ENCODE measurements at regions not wholly inside any gene's neighbourhood (a gene's known extent, or its start where the extent isn't known, plus 50 kb on each side); places are given as distances from the start of the nearest gene placed in this dataset.
A peak's percentile ranks its signal among the peaks of the same experiment; 100 is the strongest.

- intact Hi-C loops (cut with DNase I), result no loop called here
- H3K4me1 ChIP-seq, result peaks cover 24% of the 10 kb centered on the region
Measured at GRCh38 chr11:111439901-111440300, 60.8 kb upstream of the POU2AF1 start.

DNA sequence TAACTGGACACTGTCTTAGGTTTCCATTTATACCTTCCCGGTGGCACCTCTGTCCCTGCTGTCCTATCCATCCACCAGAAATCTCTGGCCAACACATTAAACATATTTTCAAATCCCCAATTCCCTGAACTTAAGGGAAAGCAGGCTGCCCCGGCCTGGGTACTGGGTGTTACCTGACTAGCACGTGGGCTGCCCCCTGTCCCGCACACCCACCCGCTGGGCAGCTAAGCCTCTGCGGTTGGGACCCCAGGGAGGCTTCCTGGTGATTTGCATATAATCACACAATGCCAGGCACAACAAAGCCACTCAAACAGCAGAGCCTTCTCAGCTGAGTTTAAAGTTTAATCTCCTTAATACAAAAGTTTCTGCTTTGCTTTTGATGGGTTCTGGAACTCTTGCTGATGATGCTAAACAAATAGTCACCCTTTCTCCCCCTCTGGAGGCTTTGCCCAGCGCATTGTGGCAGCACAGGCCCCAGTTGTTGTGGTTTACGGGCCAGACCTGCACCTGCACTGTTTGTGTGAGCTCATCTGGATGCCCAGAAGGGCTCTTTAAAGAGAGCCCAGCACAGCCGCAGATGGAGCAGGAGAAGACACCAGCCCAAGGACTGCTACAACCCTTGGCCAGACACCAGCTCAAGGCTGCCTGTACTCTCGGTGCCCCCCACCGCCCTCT lies 59.9 kb upstream of the POU2AF1 start:
- intact Hi-C loops (cut with DNase I), result no loop called here
- Histone ChIP-seq H3K4me3 (no peak overlapping the region), H3K27me3 (no peaks in the 10 kb centered on the region), H3K9me3 (no peaks in the 10 kb centered on the region), H3K36me3 (no peaks in the 10 kb centered on the region), H3K4me1 (peaks cover 24% of the 10 kb centered on the region), H3K27ac (no peak overlapping the region)
- TF ChIP-seq, protein P1, sequence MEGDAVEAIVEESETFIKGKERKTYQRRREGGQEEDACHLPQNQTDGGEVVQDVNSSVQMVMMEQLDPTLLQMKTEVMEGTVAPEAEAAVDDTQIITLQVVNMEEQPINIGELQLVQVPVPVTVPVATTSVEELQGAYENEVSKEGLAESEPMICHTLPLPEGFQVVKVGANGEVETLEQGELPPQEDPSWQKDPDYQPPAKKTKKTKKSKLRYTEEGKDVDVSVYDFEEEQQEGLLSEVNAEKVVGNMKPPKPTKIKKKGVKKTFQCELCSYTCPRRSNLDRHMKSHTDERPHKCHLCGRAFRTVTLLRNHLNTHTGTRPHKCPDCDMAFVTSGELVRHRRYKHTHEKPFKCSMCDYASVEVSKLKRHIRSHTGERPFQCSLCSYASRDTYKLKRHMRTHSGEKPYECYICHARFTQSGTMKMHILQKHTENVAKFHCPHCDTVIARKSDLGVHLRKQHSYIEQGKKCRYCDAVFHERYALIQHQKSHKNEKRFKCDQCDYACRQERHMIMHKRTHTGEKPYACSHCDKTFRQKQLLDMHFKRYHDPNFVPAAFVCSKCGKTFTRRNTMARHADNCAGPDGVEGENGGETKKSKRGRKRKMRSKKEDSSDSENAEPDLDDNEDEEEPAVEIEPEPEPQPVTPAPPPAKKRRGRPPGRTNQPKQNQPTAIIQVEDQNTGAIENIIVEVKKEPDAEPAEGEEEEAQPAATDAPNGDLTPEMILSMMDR (IDR thresholded peaks at IDR 0.05), result no peak
- TF ChIP-seq POLR2A (IDR thresholded peaks at IDR 0.05) (no peak), POLR2AphosphoS5 (IDR thresholded peaks at IDR 0.05; ENCODE audit: insufficient read depth in 1 of 2, low read depth in 1 of 2) (no peak)
- no peak for DNase-seq (ENCODE audit: extremely low spot score in 2 of 2)

More at GRCh38 chr11:111439901-111440300, 60.8 kb upstream of the POU2AF1 start:
- DNase-seq (ENCODE audit: extremely low spot score in 2 of 2), result no peak
- Histone ChIP-seq H3K9me3 (no peaks in the 10 kb centered on the region), H3K27ac (peak overlapping the region; percentile 30), H3K4me3 (no peak overlapping the region), H3K27me3 (no peaks in the 10 kb centered on the region), H3K36me3 (no peaks in the 10 kb centered on the region)
- TF ChIP-seq POLR2A (IDR thresholded peaks at IDR 0.05), result no peak
- no peak for TF ChIP-seq POLR2AphosphoS5 (IDR thresholded peaks at IDR 0.05; ENCODE audit: insufficient read depth in 1 of 2, low read depth in 1 of 2)

- no peak overlapping the region for H3K4me3 ChIP-seq
- no peak overlapping the region for H3K27ac ChIP-seq
- H3K27me3 ChIP-seq, result no peaks in the 10 kb centered on the region
- no peak for TF ChIP-seq POLR2A (IDR thresholded peaks at IDR 0.05)
- TF ChIP-seq, protein P1 (IDR thresholded peaks at IDR 0.05), result no peak
- no peak for TF ChIP-seq POLR2AphosphoS5 (IDR thresholded peaks at IDR 0.05; ENCODE audit: insufficient read depth in 1 of 2, low read depth in 1 of 2)
- H3K4me1 ChIP-seq, result peaks cover 24% of the 10 kb centered on the region
- no peaks in the 10 kb centered on the region for H3K36me3 ChIP-seq
- intact Hi-C loops (cut with DNase I), result no loop called here
- no peaks in the 10 kb centered on the region for H3K9me3 ChIP-seq
- no peak for DNase-seq (ENCODE audit: extremely low spot score in 2 of 2)
Measured at GRCh38 chr11:111438168-111438567, 59.1 kb upstream of the POU2AF1 start.

GRCh38 chr11:111435046-111435698 lies 56.1 kb upstream of the POU2AF1 start:
- no peak overlapping the region for H3K4me3 ChIP-seq
- H3K27me3 ChIP-seq, result no peaks in the 10 kb centered on the region
- no peaks in the 10 kb centered on the region for H3K9me3 ChIP-seq
- H3K36me3 ChIP-seq, result no peaks in the 10 kb centered on the region
- peaks cover 12% of the 10 kb centered on the region for H3K4me1 ChIP-seq
- DNase-seq (ENCODE audit: extremely low spot score in 2 of 2), result no peak
- TF ChIP-seq, protein P1 (IDR thresholded peaks at IDR 0.05), result no peak
- TF ChIP-seq POLR2A (IDR thresholded peaks at IDR 0.05), result no peak
- TF ChIP-seq POLR2AphosphoS5 (IDR thresholded peaks at IDR 0.05; ENCODE audit: insufficient read depth in 1 of 2, low read depth in 1 of 2), result no peak
- intact Hi-C loops (cut with DNase I), result no loop called here
- no peak overlapping the region for H3K27ac ChIP-seq

DNA sequence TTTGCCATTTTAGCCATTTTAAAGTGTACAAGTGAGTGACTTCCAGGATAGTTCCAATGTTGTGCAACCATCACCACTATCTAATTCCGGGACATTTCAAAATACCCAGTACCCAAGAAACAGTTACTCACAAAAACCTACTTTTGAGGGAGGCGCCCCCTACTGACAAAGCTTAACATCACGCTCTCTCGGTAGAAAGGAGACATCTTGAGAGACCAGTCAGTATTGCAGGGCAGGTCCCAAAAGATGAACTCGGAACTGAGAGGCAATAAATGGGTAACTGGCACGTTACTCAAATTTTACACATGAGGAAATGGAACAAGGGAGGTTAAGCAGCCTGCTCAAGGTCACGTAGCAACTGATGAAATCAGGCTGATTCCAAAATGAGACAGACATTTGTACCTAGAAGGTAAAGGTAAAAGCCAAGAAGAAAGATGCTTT lies 50.0 kb upstream of the POU2AF1 start:
- Histone ChIP-seq H3K9me3 (no peaks in the 10 kb centered on the region), H3K36me3 (no peaks in the 10 kb centered on the region), H3K4me1 (peaks cover 28% of the 10 kb centered on the region), H3K27ac (no peak overlapping the region), H3K27me3 (no peaks in the 10 kb centered on the region), H3K4me3 (no peak overlapping the region)
- TF ChIP-seq POLR2AphosphoS5 (IDR thresholded peaks at IDR 0.05; ENCODE audit: insufficient read depth in 1 of 2, low read depth in 1 of 2), result peak in 1 of 2 donors; percentile 8
- TF ChIP-seq, protein P1 (IDR thresholded peaks at IDR 0.05), result peak in 2 of 3 experiments; percentile 23 to 68
- no peak for TF ChIP-seq POLR2A (IDR thresholded peaks at IDR 0.05)
- intact Hi-C loops (cut with DNase I), result no loop called here
- no peak for DNase-seq (ENCODE audit: extremely low spot score in 2 of 2)
